Endothelial cell of umbilical vein (primary cell): ENCODE measurements at regions not wholly inside any gene's neighbourhood (a gene's known extent, or its start where the extent isn't known, plus 50 kb on each side); places are given as distances from the start of the nearest gene placed in this dataset.

Experiments
- BruUV-seq: library from RNA; stranded (reverse); fragments of 400-500 nt; replicated peaks from 2 replicates; lab custom pipeline; 2021; lab: Mats Ljungman, UMichigan
- CTCF ChIA-PET: fragments of 300-600, 350-600 bp; sonication (Branson Sonifier 250); formaldehyde crosslinking; loops from one replicate; lab custom pipeline; 2021; ENCODE audit warnings: antibody characterized with exemption, inconsistent platforms; lab: Charles Lee
- POLR2A ChIA-PET: fragments of 300-600, 350-600 bp; sonication (Branson Sonifier 250); formaldehyde crosslinking; loops from one replicate; lab custom pipeline; 2021; ENCODE audit warnings: antibody characterized with exemption, inconsistent platforms; lab: Charles Lee
- DNase-seq: peaks from one replicate; pipeline ENCODE4 v3.0.0-alpha.2; 2011; ENCODE audit warnings: low read depth, low spot score
- FAIRE-seq: peaks from 2 replicates; lab custom pipeline; 2011; peaks lifted over from hg19 to GRCh38; lab: Jason Lieb, UNC
- H2AFZ ChIP-seq: 2 replicates; pipeline ENCODE4 v1.6.0; 2012; ENCODE audit warnings: low read depth, low read length, control low read depth, inconsistent platforms
- H3K27ac ChIP-seq: 2 replicates; pipeline ENCODE4 v1.5.1; 2011; ENCODE audit warnings: low read depth, mild to moderate bottlenecking, control low read depth, low read length, moderate library complexity; ENCODE audit not compliant: insufficient read depth
- H3K27me3 ChIP-seq, 2 experiments: 2 replicates each; pipeline versions ENCODE4 v1.6.0 to v1.6.1; 2011; ENCODE audit warnings: low read length in 2 of 2, mixed read lengths in 1 of 2; ENCODE audit not compliant: control insufficient read depth in 2 of 2, insufficient read depth in 2 of 2
- H3K36me3 ChIP-seq, 2 experiments: 2 replicates in 1 of 2; 3 replicates in 1 of 2; pipeline ENCODE4 v1.5.1; 2011; ENCODE audit warnings: low read length in 2 of 2, mild to moderate bottlenecking in 1 of 2, moderate library complexity in 1 of 2; ENCODE audit not compliant: control insufficient read depth in 2 of 2, insufficient read depth in 2 of 2; ENCODE audit errors: extremely low read depth in 1 of 2
- H3K4me1 ChIP-seq: 3 replicates; pipeline ENCODE4 v1.5.1; 2011; ENCODE audit warnings: mild to moderate bottlenecking, low read length; ENCODE audit not compliant: control insufficient read depth, insufficient read depth; ENCODE audit errors: extremely low read depth
- H3K4me2 ChIP-seq: 2 replicates; pipeline ENCODE4 v1.6.1; 2011; ENCODE audit warnings: low read length, control low read depth, mixed read lengths; ENCODE audit not compliant: insufficient read depth
- H3K4me3 ChIP-seq, 3 experiments: fragments of 200-600 bp in 1 of 3; sonication (generic), shearing (Covaris generic) in 1 of 3; replicated peaks in 1 of 3; 2 replicates each; pipeline ENCODE4 v1.5.1; 2011 to 2016; ENCODE audit warnings: control low read depth in 3 of 3, low read length in 3 of 3, mild to moderate bottlenecking in 2 of 3, inconsistent platforms in 1 of 3, low read depth in 1 of 3, moderate library complexity in 1 of 3; ENCODE audit not compliant: insufficient read depth in 1 of 3
- H3K79me2 ChIP-seq: 2 replicates; pipeline ENCODE4 v1.6.0; 2012; ENCODE audit warnings: low read length, inconsistent platforms; ENCODE audit not compliant: control insufficient read depth, insufficient read depth
- H3K9ac ChIP-seq: replicated peaks from 2 replicates; pipeline ENCODE3; 2011; ENCODE audit warnings: low read length, control low read depth; ENCODE audit not compliant: insufficient read depth; ENCODE audit errors: extremely low read depth
- H3K9me1 ChIP-seq: replicated peaks from 3 replicates; pipeline ENCODE4 v1.6.0; 2011; ENCODE audit warnings: mild to moderate bottlenecking, low read length; ENCODE audit not compliant: control insufficient read depth, insufficient read depth; ENCODE audit errors: extremely low read depth
- H3K9me3 ChIP-seq: replicated peaks from 2 replicates; pipeline ENCODE4 v1.5.1; 2012; ENCODE audit warnings: low read length, inconsistent platforms; ENCODE audit not compliant: control insufficient read depth, insufficient read depth
- H4K20me1 ChIP-seq: replicated peaks from 2 replicates; pipeline ENCODE3; 2011; ENCODE audit warnings: mild to moderate bottlenecking, low read length; ENCODE audit not compliant: control insufficient read depth, insufficient read depth; ENCODE audit errors: extremely low read depth
- FOS ChIP-seq: IDR thresholded peaks from 2 replicates; pipeline ENCODE4 v1.6.1; 2011; ENCODE audit warnings: mild to moderate bottlenecking, low read length, moderate library complexity, borderline replicate concordance; ENCODE audit not compliant: insufficient read depth
- GATA2 ChIP-seq: IDR thresholded peaks from 2 replicates; pipeline ENCODE4 v1.7.0; 2011; ENCODE audit warnings: low read depth, mild to moderate bottlenecking, moderate library complexity, mixed read lengths, low read length; ENCODE audit not compliant: insufficient read length, insufficient read depth
- JUN ChIP-seq: IDR thresholded peaks from 2 replicates; pipeline ENCODE4 v1.6.1; 2011; ENCODE audit warnings: borderline replicate concordance, low read depth; ENCODE audit not compliant: insufficient read length, insufficient read depth
- MYC ChIP-seq: IDR thresholded peaks from one replicate; pipeline ENCODE4 v1.6.1; 2011; ENCODE audit warnings: mild to moderate bottlenecking, low read depth, low read length
- POLR2A ChIP-seq: IDR thresholded peaks from 2 replicates; pipeline ENCODE4 v1.6.1; 2012; ENCODE audit warnings: low read depth, mild to moderate bottlenecking, control low read depth, low read length
- POLR2AphosphoS5 ChIP-seq: IDR thresholded peaks from 2 replicates; pipeline ENCODE4 v1.6.1; 2012; ENCODE audit warnings: low read depth, mild to moderate bottlenecking, control low read depth, low read length, moderate library complexity; ENCODE audit not compliant: insufficient read depth
- dilution Hi-C: fragments of 300-500 bp; cut with MboI; formaldehyde crosslinking; loops from one replicate; pipeline ENCODE4 v1.15.0; 2019; ENCODE audit warnings: low sequenced_read_pairs; ENCODE audit not compliant: extremely low pct_ligation_motif_present
- intact Hi-C: fragments of 100-400 bp; cut with micrococcal nuclease; formaldehyde crosslinking; loops from one replicate; pipeline ENCODE4 v1.10.0; 2022
- TF ChIP-seq, protein P1 (sequence below), 2 donors: IDR thresholded peaks; 1 replicate in 1 of 2; 2 replicates in 1 of 2; pipeline ENCODE4 v1.5.1; 2011; ENCODE audit warnings: low read length in 2 of 2, mild to moderate bottlenecking in 2 of 2, moderate library complexity in 2 of 2, control low read depth in 1 of 2, inconsistent platforms in 1 of 2, low read depth in 1 of 2; ENCODE audit not compliant: insufficient read depth in 1 of 2; ENCODE audit errors: extremely low read depth in 1 of 2
- TF ChIP-seq, protein P2 (sequence below): IDR thresholded peaks from 2 replicates; pipeline ENCODE4 v1.6.1; 2011; ENCODE audit not compliant: insufficient read depth, insufficient read length

DNA sequence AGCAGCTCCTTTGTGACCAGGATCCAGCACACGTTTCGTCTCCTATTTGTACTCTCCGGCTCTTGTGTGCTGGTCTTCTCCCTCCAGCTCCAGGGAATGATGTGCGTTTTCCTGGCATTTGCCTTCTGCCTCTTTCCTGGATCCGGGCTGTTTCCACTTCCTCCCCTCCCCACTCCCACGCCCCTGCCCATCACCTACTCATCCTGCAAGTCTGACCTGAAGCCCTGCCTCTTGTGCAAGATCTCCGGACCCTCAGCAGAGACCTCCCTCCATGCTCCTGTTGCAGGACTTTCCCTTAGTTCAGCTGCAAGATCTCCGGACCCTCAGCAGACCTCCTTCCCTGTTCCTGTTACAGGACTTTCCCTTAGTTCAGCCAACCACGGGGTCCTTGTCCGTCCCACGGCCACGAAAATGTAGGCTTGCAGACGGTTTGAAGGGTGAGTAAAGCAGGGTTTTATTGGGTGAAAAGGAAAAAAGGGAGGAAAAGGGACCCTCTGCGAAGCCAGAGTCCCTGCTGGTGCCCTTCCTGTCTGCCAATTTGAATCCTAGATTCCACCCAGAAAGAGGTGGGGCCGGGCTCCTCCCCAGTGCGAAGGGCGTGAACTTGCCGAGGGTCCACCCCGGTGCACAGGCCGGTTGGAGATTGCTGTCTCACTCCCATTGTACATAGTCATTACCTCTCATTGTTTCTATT, 74.4 kb upstream of the IRF2 start:
- dilution Hi-C loops, result no loop called here
- no peak overlapping the region for H3K4me3 ChIP-seq
- no TSS peak for BruUV-seq
- H2AFZ ChIP-seq, result peak overlapping the region; percentile 97
- no peaks in the 10 kb centered on the region for H3K9me1 ChIP-seq
- no peak overlapping the region for H3K27ac ChIP-seq
- DNase-seq (no peak), FAIRE-seq (no peak)
- TF ChIP-seq POLR2A, result no peak
- TF ChIP-seq FOS, result no peak
- TF ChIP-seq, protein P1, sequence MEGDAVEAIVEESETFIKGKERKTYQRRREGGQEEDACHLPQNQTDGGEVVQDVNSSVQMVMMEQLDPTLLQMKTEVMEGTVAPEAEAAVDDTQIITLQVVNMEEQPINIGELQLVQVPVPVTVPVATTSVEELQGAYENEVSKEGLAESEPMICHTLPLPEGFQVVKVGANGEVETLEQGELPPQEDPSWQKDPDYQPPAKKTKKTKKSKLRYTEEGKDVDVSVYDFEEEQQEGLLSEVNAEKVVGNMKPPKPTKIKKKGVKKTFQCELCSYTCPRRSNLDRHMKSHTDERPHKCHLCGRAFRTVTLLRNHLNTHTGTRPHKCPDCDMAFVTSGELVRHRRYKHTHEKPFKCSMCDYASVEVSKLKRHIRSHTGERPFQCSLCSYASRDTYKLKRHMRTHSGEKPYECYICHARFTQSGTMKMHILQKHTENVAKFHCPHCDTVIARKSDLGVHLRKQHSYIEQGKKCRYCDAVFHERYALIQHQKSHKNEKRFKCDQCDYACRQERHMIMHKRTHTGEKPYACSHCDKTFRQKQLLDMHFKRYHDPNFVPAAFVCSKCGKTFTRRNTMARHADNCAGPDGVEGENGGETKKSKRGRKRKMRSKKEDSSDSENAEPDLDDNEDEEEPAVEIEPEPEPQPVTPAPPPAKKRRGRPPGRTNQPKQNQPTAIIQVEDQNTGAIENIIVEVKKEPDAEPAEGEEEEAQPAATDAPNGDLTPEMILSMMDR (IDR thresholded peaks at IDR 0.05; ENCODE audit: extremely low read depth in 1 of 2, insufficient read depth in 1 of 2, low read depth in 1 of 2, low read length in 2 of 2), result no peak
- TF ChIP-seq POLR2AphosphoS5, result no peak
- no peak for TF ChIP-seq MYC
- no peak for TF ChIP-seq JUN
- TF ChIP-seq GATA2, result no peak
- TF ChIP-seq, protein P2, sequence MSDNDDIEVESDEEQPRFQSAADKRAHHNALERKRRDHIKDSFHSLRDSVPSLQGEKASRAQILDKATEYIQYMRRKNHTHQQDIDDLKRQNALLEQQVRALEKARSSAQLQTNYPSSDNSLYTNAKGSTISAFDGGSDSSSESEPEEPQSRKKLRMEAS, result no peak
- peak overlapping the region; percentile 61 for H3K4me2 ChIP-seq
- no peaks in the 10 kb centered on the region for H3K9me3 ChIP-seq
- peaks cover 7% of the 10 kb centered on the region for H3K4me1 ChIP-seq
- no peaks in the 10 kb centered on the region for H4K20me1 ChIP-seq
- POLR2A ChIA-PET, result no interaction called here
- no peaks in the 10 kb centered on the region for H3K79me2 ChIP-seq
- no peak overlapping the region for H3K9ac ChIP-seq
- no peaks in the 10 kb centered on the region for H3K36me3 ChIP-seq
- intact Hi-C loops, result no loop called here
- CTCF ChIA-PET, result interaction anchor here (1.0 to 2.5 kb wide), 2 partner anchors 11 to 284 kb away, joined by 3 to 14 read pairs; no protein-coding TSS in a partner anchor
- H3K27me3 ChIP-seq, result no peaks in the 10 kb centered on the region
